ENCODE measurements at regions not wholly inside any gene's neighbourhood (a gene's known extent, or its start where the extent isn't known, plus 50 kb on each side); places are given as distances from the start of the nearest gene placed in this dataset.
"Not testable (repeated sequence)": the region's sequence is repeated elsewhere in the genome, so short reads cannot be mapped to it uniquely, and the experiment has no call there.

DNA sequence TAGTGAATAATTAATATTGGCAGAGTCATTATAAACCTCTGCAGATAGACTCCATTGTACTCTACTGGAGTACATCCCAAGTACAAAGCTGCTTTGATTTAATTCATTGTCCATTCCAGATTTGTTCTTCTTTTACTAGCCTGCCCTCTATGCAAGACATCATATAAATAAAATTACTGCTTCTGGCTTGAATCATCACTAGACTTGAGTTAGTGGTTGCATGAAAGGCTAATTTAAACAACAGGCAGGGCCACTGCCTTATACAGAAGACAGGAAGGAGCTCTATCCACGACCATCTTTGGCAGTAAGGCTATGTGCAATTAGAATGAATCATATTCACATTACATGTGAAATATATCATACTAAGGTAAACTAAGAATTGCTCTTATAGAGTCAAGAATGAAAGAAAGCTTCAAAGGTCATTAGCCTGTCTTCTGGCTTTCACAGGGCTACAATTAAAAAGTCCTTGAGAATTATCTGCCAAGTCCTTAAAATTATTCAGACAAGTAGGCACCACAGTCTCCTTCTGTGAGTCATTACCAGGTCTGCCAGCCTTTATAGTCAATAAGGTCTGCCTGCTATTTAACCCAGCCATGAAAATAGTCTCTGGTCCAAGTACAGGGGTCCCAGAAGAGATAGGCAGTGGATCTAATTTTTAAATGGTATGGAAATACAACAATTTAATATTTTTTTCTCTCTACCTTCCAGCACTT is 631.8 kb downstream of the TMTC2 start:
- Histone ChIP-seq H3K27ac (no peak overlapping the region), H4K20me1 (no peaks in the 10 kb centered on the region), H3K4me1 (peaks cover 6% of the 10 kb centered on the region; the same call in 1 of the 2 replicates), H3K27me3 (no peaks in the 10 kb centered on the region), H3K9ac (no peak overlapping the region), H3K4me3 (no peak overlapping the region), H3K4me2 (no peak overlapping the region), H3K9me3 (no peaks in the 10 kb centered on the region), H3K36me3 (no peaks in the 10 kb centered on the region)
- TF ChIP-seq Cebpa-rat (IDR thresholded peaks at IDR 0.05) = no peak

DNA sequence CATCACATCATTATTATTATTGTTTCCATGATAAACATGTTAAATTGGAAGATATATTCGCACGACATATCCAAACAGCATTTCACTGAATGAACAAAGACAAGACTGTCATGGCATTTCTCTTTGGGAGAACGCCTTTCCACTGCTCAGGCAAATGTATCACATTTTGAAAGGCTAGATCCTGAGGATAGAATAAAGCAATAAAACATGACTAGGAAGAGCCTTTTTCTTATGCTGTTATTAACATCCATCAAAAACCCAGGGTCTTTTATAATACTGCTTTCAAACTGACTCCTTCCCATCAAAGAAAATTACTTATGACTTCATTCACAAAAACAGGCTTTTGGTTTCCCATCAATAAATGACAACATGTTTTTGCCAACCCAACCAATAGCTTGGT is 630.9 kb downstream of the TMTC2 start:
- H3K27ac ChIP-seq = no peak overlapping the region
- no peak overlapping the region for H3K4me3 ChIP-seq
- no peak overlapping the region for H3K9ac ChIP-seq
- H3K4me1 ChIP-seq = peaks cover 6% of the 10 kb centered on the region; the same call in 1 of the 2 replicates
- no peak for TF ChIP-seq Cebpa-rat (IDR thresholded peaks at IDR 0.05)
- H3K4me2 ChIP-seq = no peak overlapping the region
- no peaks in the 10 kb centered on the region for H3K9me3 ChIP-seq
- H3K27me3 ChIP-seq = no peaks in the 10 kb centered on the region
- no peaks in the 10 kb centered on the region for H4K20me1 ChIP-seq
- no peaks in the 10 kb centered on the region for H3K36me3 ChIP-seq

GRCh38 chr12:83313827-83314226 is 627.1 kb downstream of the TMTC2 start:
- Histone ChIP-seq H4K20me1 (no peaks in the 10 kb centered on the region), H3K9me3 (no peaks in the 10 kb centered on the region), H3K4me1 (peaks cover 16% of the 10 kb centered on the region; the same call in 1 of the 2 replicates), H3K27me3 (no peaks in the 10 kb centered on the region), H3K4me2 (no peak overlapping the region), H3K27ac (no peak overlapping the region), H3K4me3 (no peak overlapping the region), H3K9ac (no peak overlapping the region), H3K36me3 (no peaks in the 10 kb centered on the region)
- no peak for TF ChIP-seq Cebpa-rat (IDR thresholded peaks at IDR 0.05)

GRCh38 chr12:83313322-83313721 is 626.6 kb downstream of the TMTC2 start:
- no peak for TF ChIP-seq Cebpa-rat (IDR thresholded peaks at IDR 0.05)

DNA sequence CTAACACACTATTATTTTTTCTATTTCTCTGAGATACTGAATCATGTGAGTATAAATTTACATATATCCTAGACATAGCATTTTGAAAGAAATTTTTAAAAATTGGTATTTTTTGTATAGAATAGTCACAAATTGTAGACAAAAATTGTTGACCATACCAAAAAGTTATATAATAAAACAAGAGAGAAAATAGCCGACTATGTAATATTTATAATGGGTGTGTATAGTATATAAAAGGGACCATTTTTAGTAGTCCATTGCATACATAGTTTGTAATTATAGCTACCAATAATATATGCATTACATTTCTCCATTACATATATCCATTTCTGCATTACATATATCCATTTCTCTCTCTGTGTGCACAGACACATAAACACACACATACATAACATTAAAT is 590.2 kb downstream of the TMTC2 start:
- Histone ChIP-seq H3K9me3 (no peaks in the 10 kb centered on the region), H3K36me3 (no peaks in the 10 kb centered on the region), H3K27ac (no peak overlapping the region), H3K4me1 (no peaks in the 10 kb centered on the region), H3K9ac (no peak overlapping the region), H4K20me1 (no peaks in the 10 kb centered on the region), H3K4me2 (no peak overlapping the region), H3K27me3 (no peaks in the 10 kb centered on the region), H3K4me3 (no peak overlapping the region)
- no peak for TF ChIP-seq Cebpa-rat (IDR thresholded peaks at IDR 0.05)

More at GRCh38 chr12:83313322-83313721, 626.6 kb downstream of the TMTC2 start:
- H4K20me1 ChIP-seq = no peaks in the 10 kb centered on the region
- H3K27me3 ChIP-seq = no peaks in the 10 kb centered on the region
- no peak overlapping the region for H3K27ac ChIP-seq
- 0 out of 2 replicates have a peak, but pooled peaks cover 1% of the 10 kb centered on the region for H3K9me3 ChIP-seq
- no peak overlapping the region for H3K9ac ChIP-seq
- H3K4me3 ChIP-seq = no peak overlapping the region
- no peaks in the 10 kb centered on the region for H3K36me3 ChIP-seq
- H3K4me2 ChIP-seq = no peak overlapping the region
- H3K4me1 ChIP-seq = peaks cover 16% of the 10 kb centered on the region; the same call in 1 of the 2 replicates

- H4K20me1 ChIP-seq = no peaks in the 10 kb centered on the region
- no peak overlapping the region for H3K27ac ChIP-seq
- H3K36me3 ChIP-seq = no peaks in the 10 kb centered on the region
Measured at GRCh38 chr12:83271201-83271600, 584.5 kb downstream of the TMTC2 start.

GRCh38 chr12:83265808-83266207 is 579.1 kb downstream of the TMTC2 start:
- Histone ChIP-seq H3K27ac (no peak overlapping the region), H3K36me3 (no peaks in the 10 kb centered on the region), H3K4me1 (no peaks in the 10 kb centered on the region), H3K27me3 (no peaks in the 10 kb centered on the region), H3K4me3 (no peak overlapping the region), H4K20me1 (no peaks in the 10 kb centered on the region), H3K9ac (no peak overlapping the region), H3K9me3 (peaks cover 4% of the 10 kb centered on the region; the same call in 1 of the 2 replicates), H3K4me2 (no peak overlapping the region)
- no peak for TF ChIP-seq Cebpa-rat (IDR thresholded peaks at IDR 0.05)

More at GRCh38 chr12:83271201-83271600, 584.5 kb downstream of the TMTC2 start:
- H3K4me3 ChIP-seq = no peak overlapping the region
- no peak overlapping the region for H3K4me2 ChIP-seq
- no peaks in the 10 kb centered on the region for H3K27me3 ChIP-seq
- no peak for TF ChIP-seq Cebpa-rat (IDR thresholded peaks at IDR 0.05)
- peaks cover 4% of the 10 kb centered on the region; the same call in 1 of the 2 replicates for H3K9me3 ChIP-seq
- H3K9ac ChIP-seq = no peak overlapping the region
- H3K4me1 ChIP-seq = no peaks in the 10 kb centered on the region

- H3K9me3 ChIP-seq = no peaks in the 10 kb centered on the region
- H3K27ac ChIP-seq = no peak overlapping the region
- H3K4me1 ChIP-seq = no peaks in the 10 kb centered on the region
- H3K27me3 ChIP-seq = no peaks in the 10 kb centered on the region
- no peak overlapping the region for H3K9ac ChIP-seq
- H3K4me3 ChIP-seq = no peak overlapping the region
- TF ChIP-seq Cebpa-rat (IDR thresholded peaks at IDR 0.05) = no peak
- H4K20me1 ChIP-seq = no peaks in the 10 kb centered on the region
- no peaks in the 10 kb centered on the region for H3K36me3 ChIP-seq
- no peak overlapping the region for H3K4me2 ChIP-seq
Measured at GRCh38 chr12:83261998-83262397, 575.3 kb downstream of the TMTC2 start.

- not testable (repeated sequence) for H3K4me1 ChIP-seq, H3K27me3 ChIP-seq, H3K4me3 ChIP-seq, H3K9ac ChIP-seq, H3K4me2 ChIP-seq, H3K27ac ChIP-seq, H4K20me1 ChIP-seq, H3K36me3 ChIP-seq, H3K9me3 ChIP-seq
Measured at GRCh38 chr12:83260126-83260525, 573.4 kb downstream of the TMTC2 start.

DNA sequence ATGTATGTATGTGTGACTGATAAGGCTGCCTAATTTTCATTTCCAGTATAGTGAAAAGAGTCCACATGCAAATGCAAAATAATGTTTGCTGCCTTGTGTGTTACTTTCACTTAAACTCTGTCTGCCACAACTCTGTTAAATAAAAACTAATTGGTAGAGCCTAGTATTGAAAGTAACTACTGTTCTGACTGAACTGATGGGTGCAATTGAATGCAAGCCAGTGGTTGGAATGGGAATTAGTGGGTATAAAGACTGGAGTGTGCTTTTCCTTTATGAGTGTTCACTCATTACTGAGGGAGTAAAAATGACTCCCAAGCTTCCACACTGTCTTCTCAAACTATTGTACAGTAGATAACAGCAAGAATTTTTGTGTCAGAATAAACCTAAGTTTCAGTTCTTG is 571.0 kb downstream of the TMTC2 start:
- Histone ChIP-seq H3K4me2 (no peak overlapping the region), H3K36me3 (no peaks in the 10 kb centered on the region), H3K4me3 (no peak overlapping the region), H3K27me3 (no peaks in the 10 kb centered on the region), H3K9ac (no peak overlapping the region), H3K27ac (no peak overlapping the region), H3K9me3 (no peaks in the 10 kb centered on the region), H4K20me1 (no peaks in the 10 kb centered on the region), H3K4me1 (no peaks in the 10 kb centered on the region)
- TF ChIP-seq Cebpa-rat (IDR thresholded peaks at IDR 0.05) = no peak
